Type B pancreatic cell (in vitro differentiated cells): ENCODE measurements at regions not wholly inside any gene's neighbourhood (a gene's known extent, or its start where the extent isn't known, plus 50 kb on each side); places are given as distances from the start of the nearest gene placed in this dataset.

Source experiments
- DNase-seq: peaks from one replicate; pipeline ENCODE4 v3.0.0; 2021; ENCODE audit warnings: mixed read lengths; ENCODE audit not compliant: unreplicated experiment; ENCODE audit errors: extremely low spot score
- H3K27ac Mint-ChIP-seq: 2 replicates; pipeline ENCODE4 v1.8.0; 2021; ENCODE audit warnings: mild to moderate bottlenecking, mixed read lengths
- H3K27me3 Mint-ChIP-seq: 2 replicates; pipeline ENCODE4 v1.8.0; 2021; ENCODE audit warnings: mixed read lengths
- H3K36me3 Mint-ChIP-seq: 2 replicates; pipeline ENCODE4 v1.8.0; 2021; ENCODE audit warnings: mixed read lengths
- H3K4me1 Mint-ChIP-seq: one replicate; pipeline ENCODE4 v1.8.0; 2021; ENCODE audit warnings: mixed read lengths; ENCODE audit not compliant: unreplicated experiment
- H3K4me3 Mint-ChIP-seq: 2 replicates; pipeline ENCODE4 v1.8.0; 2021; ENCODE audit warnings: mild to moderate bottlenecking, mixed read lengths
- H3K9me3 Mint-ChIP-seq: 2 replicates; pipeline ENCODE4 v1.8.0; 2021; ENCODE audit warnings: mixed read lengths
- TF ChIP-seq, protein P1 (sequence below): fragments of 200-600 bp; sonication (generic); conservative IDR thresholded peaks from 2 replicates; pipeline ENCODE4 v1.5.0; 2021; ENCODE audit warnings: antibody characterized with exemption, mild to moderate bottlenecking

DNA sequence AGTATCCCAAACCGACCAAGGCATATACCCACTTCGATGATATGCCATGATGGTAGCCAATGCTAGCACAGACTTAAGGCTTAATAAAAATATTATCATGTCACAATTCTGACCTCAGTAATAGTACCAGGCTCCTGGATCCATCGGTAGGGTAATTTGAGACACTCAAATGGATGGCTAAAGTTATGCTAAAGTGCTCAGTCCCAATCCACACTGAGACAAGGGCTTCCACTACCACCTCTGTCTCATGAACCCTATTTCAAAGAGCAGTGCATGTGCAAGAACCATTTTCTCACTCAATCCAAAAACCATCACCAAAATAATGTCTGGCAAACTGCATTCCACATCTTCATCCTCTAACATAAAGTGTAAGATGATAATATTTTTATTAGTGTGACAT is 122.4 kb upstream of the KRR1 start:
- H3K36me3 Mint-ChIP-seq: no peaks in the 10 kb centered on the region
- H3K27me3 Mint-ChIP-seq: no peaks in the 10 kb centered on the region
- peaks cover 38% of the 10 kb centered on the region for H3K4me1 Mint-ChIP-seq
- H3K9me3 Mint-ChIP-seq: no peaks in the 10 kb centered on the region
- no peak overlapping the region for H3K27ac Mint-ChIP-seq
- TF ChIP-seq, protein P1, sequence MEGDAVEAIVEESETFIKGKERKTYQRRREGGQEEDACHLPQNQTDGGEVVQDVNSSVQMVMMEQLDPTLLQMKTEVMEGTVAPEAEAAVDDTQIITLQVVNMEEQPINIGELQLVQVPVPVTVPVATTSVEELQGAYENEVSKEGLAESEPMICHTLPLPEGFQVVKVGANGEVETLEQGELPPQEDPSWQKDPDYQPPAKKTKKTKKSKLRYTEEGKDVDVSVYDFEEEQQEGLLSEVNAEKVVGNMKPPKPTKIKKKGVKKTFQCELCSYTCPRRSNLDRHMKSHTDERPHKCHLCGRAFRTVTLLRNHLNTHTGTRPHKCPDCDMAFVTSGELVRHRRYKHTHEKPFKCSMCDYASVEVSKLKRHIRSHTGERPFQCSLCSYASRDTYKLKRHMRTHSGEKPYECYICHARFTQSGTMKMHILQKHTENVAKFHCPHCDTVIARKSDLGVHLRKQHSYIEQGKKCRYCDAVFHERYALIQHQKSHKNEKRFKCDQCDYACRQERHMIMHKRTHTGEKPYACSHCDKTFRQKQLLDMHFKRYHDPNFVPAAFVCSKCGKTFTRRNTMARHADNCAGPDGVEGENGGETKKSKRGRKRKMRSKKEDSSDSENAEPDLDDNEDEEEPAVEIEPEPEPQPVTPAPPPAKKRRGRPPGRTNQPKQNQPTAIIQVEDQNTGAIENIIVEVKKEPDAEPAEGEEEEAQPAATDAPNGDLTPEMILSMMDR: no peak
- no peak overlapping the region for H3K4me3 Mint-ChIP-seq
- DNase-seq: no peak

DNA sequence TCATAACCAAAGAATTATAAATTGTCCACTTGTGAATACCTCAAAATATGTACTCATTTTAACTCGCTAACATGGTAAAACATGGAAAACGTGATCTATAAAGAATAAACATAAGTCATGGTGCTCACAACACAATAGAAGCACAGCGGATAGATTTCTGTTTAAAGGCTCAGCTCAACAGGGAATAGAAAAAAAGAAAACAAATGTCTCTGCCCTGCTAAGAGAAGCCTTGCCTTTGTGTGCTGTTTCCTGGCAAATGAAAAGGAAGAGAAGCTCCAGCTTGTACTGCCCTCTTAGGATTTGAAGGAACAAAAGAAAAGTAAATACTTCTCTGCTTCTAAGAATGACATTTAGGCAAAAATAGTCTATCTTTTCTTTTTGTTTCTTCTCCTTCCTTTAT is 121.0 kb upstream of the KRR1 start:
- Mint-ChIP-seq H3K27ac (no peak overlapping the region), H3K4me3 (no peak overlapping the region), H3K9me3 (no peaks in the 10 kb centered on the region), H3K36me3 (no peaks in the 10 kb centered on the region), H3K27me3 (no peaks in the 10 kb centered on the region), H3K4me1 (peaks cover 38% of the 10 kb centered on the region)
- no peak for DNase-seq
- TF ChIP-seq, protein P1: no peak

GRCh38 chr12:75631831-75632230 is 120.4 kb upstream of the KRR1 start:
- Mint-ChIP-seq H3K4me1 (peaks cover 36% of the 10 kb centered on the region), H3K27me3 (no peaks in the 10 kb centered on the region), H3K27ac (no peak overlapping the region), H3K36me3 (no peaks in the 10 kb centered on the region), H3K4me3 (no peak overlapping the region), H3K9me3 (no peaks in the 10 kb centered on the region)
- no peak for DNase-seq
- TF ChIP-seq, protein P1: no peak

- peaks cover 19% of the 10 kb centered on the region for H3K4me1 Mint-ChIP-seq
- no peak overlapping the region for H3K27ac Mint-ChIP-seq
These were observed 118.7 kb upstream of the KRR1 start for GRCh38 chr12:75630091-75630490.

DNA sequence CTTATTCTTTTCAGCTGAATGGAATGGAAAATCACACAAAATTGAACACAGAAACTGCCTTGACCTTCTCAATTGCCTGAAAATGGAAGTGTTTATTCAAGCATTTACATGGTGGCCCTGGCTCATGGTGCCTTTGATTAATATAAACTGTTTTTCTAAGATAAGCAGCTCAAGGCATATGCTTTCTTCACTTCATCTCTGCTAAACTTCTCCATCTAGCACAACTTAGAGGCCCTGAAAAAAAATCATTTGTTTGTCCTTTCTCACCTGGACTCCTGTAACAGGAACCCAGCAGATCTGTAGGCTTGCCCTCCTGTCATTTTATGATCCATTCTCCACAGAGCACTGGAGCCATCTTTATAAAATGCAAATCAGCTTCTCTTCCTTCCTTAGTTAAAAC is 117.5 kb upstream of the KRR1 start:
- H3K9me3 Mint-ChIP-seq: no peaks in the 10 kb centered on the region

More at GRCh38 chr12:75630091-75630490, 118.7 kb upstream of the KRR1 start:
- TF ChIP-seq, protein P1: no peak
- no peaks in the 10 kb centered on the region for H3K9me3 Mint-ChIP-seq
- no peak overlapping the region for H3K4me3 Mint-ChIP-seq
- no peaks in the 10 kb centered on the region for H3K36me3 Mint-ChIP-seq
- no peak for DNase-seq
- H3K27me3 Mint-ChIP-seq: no peaks in the 10 kb centered on the region

More for the DNA sequence above, 117.5 kb upstream of the KRR1 start:
- no peaks in the 10 kb centered on the region for H3K27me3 Mint-ChIP-seq
- no peak overlapping the region for H3K27ac Mint-ChIP-seq
- DNase-seq: no peak
- TF ChIP-seq, protein P1: no peak
- no peaks in the 10 kb centered on the region for H3K36me3 Mint-ChIP-seq
- H3K4me1 Mint-ChIP-seq: peaks cover 11% of the 10 kb centered on the region
- H3K4me3 Mint-ChIP-seq: no peak overlapping the region
